ENCODE measurements at regions not wholly inside any gene's neighbourhood (a gene's known extent, or its start where the extent isn't known, plus 50 kb on each side); places are given as distances from the start of the nearest gene placed in this dataset.

DNA sequence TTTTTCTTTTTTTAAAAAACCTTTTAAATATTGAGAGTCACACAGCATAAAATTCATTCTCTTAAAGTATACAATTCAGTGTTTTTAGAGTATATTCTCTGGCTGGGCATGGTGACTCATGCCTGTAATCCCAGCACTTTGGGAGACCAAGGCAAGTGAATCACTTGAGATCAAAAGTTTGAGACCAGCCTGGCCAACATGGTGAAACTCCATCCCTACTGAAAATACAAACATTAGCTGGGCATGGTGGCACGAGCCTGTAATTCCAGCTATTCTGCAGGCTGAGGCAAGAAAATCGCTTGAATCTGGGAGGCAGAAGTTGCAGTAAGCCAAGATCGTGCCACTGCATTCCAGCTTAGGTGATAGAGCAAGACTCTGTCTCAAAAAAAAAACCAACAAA lies 68.4 kb upstream of the BCAT1 start:
- no peak overlapping the region for H3K4me2 ChIP-seq (replicated peaks; ENCODE audit: extremely low read depth, low read length, poor library complexity, severe bottlenecking)
- H3K79me2 ChIP-seq (ENCODE audit: insufficient read depth, low read length) = no peaks in the 10 kb centered on the region
- WGBS (ENCODE audit: insufficient coverage) = 100% methylated on average over 2 of the region's 3 CpGs
- no peak overlapping the region for H3K27ac ChIP-seq (ENCODE audit: low read depth in 1 of 2, low read length in 2 of 2)
- Mint-ChIP-seq H3K36me3 (no peaks in the 10 kb centered on the region), H3K9me3 (peaks cover 2 to 10% (median 9%) of the 10 kb centered on the region in 7 donors), H3K4me1 (peaks cover 6% of the 10 kb centered on the region), H3K27ac (no peak overlapping the region), H3K4me3 (no peak overlapping the region), H3K27me3 (ENCODE audit: low read depth in 3 of 3) (peaks cover 0 to 1% (median 0%) of the 10 kb centered on the region in 3 donors)
- TF ChIP-seq CTCF (IDR thresholded peaks at IDR 0.05) = no peak
- no peaks in the 10 kb centered on the region for H3K36me3 ChIP-seq (replicated peaks in 1 of 2; ENCODE audit: control insufficient read depth in 1 of 2, insufficient read depth in 2 of 2, low read length in 2 of 2)
- intact Hi-C loops (cut with micrococcal nuclease) = no loop called here
- no peak overlapping the region for H2AFZ ChIP-seq (ENCODE audit: insufficient read depth, low read depth, low read length, poor library complexity, severe bottlenecking)
- H3K4me1 ChIP-seq (ENCODE audit: control insufficient read depth in 1 of 2, insufficient read depth in 2 of 2, low read length in 2 of 2) = peaks cover 0 to 3% of the 10 kb centered on the region in 2 donors
- H3K4me3 ChIP-seq (replicated peaks in 1 of 3; ENCODE audit: low read depth in 2 of 3, low read length in 3 of 3) = no peak overlapping the region
- no peaks in the 10 kb centered on the region for H4K20me1 ChIP-seq (ENCODE audit: insufficient read depth, low read length)
- no peaks in the 10 kb centered on the region for H3K27me3 ChIP-seq (ENCODE audit: control insufficient read depth in 2 of 2, insufficient read depth in 2 of 2, low read length in 2 of 2)
- H3K9me3 ChIP-seq (replicated peaks in 1 of 2; ENCODE audit: control insufficient read depth in 1 of 2, insufficient read depth in 1 of 2, low read length in 2 of 2) = peaks cover 8% of the 10 kb centered on the region in 2 donors
- DNase-seq = no peak
- H3K9ac ChIP-seq (ENCODE audit: insufficient read depth, low read length, poor library complexity, severe bottlenecking) = no peak overlapping the region

GRCh38 chr12:25014961-25015360 lies 66.1 kb upstream of the BCAT1 start:
- no peaks in the 10 kb centered on the region for H4K20me1 ChIP-seq (ENCODE audit: insufficient read depth, low read length)
- no peaks in the 10 kb centered on the region for H3K79me2 ChIP-seq (ENCODE audit: insufficient read depth, low read length)
- peaks cover 8% of the 10 kb centered on the region in 2 donors for H3K9me3 ChIP-seq (replicated peaks in 1 of 2; ENCODE audit: control insufficient read depth in 1 of 2, insufficient read depth in 1 of 2, low read length in 2 of 2)
- H3K4me2 ChIP-seq (replicated peaks; ENCODE audit: extremely low read depth, low read length, poor library complexity, severe bottlenecking) = no peak overlapping the region
- no peaks in the 10 kb centered on the region for H3K4me1 ChIP-seq (ENCODE audit: control insufficient read depth in 1 of 2, insufficient read depth in 2 of 2, low read length in 2 of 2)
- Mint-ChIP-seq H3K9me3 (peaks cover 2 to 10% (median 9%) of the 10 kb centered on the region in 7 donors), H3K4me3 (no peak overlapping the region), H3K4me1 (peaks cover 3% of the 10 kb centered on the region), H3K27ac (peak overlapping the region in 1 of 7 donors; percentile 46), H3K36me3 (no peaks in the 10 kb centered on the region), H3K27me3 (ENCODE audit: low read depth in 3 of 3) (peaks cover 0 to 1% (median 0%) of the 10 kb centered on the region in 3 donors)
- DNase-seq = no peak
- peak overlapping the region; percentile 43 for H2AFZ ChIP-seq (ENCODE audit: insufficient read depth, low read depth, low read length, poor library complexity, severe bottlenecking)
- no CpG with 5 or more reads among the region's 2 CpGs for WGBS (ENCODE audit: insufficient coverage)
- H3K36me3 ChIP-seq (replicated peaks in 1 of 2; ENCODE audit: control insufficient read depth in 1 of 2, insufficient read depth in 2 of 2, low read length in 2 of 2) = no peaks in the 10 kb centered on the region
- no peak overlapping the region for H3K9ac ChIP-seq (ENCODE audit: insufficient read depth, low read length, poor library complexity, severe bottlenecking)
- no peak for TF ChIP-seq CTCF (IDR thresholded peaks at IDR 0.05)
- intact Hi-C loops (cut with micrococcal nuclease) = no loop called here
- no peak overlapping the region for H3K4me3 ChIP-seq (replicated peaks in 1 of 3; ENCODE audit: low read depth in 2 of 3, low read length in 3 of 3)
- no peak overlapping the region for H3K27ac ChIP-seq (ENCODE audit: low read depth in 1 of 2, low read length in 2 of 2)
- H3K27me3 ChIP-seq (ENCODE audit: control insufficient read depth in 2 of 2, insufficient read depth in 2 of 2, low read length in 2 of 2) = no peaks in the 10 kb centered on the region

Data from CD14-positive monocyte (primary cell).